Right atrium auricular region (tissue), 2 donors: ENCODE measurements at regions not wholly inside any gene's neighbourhood (a gene's known extent, or its start where the extent isn't known, plus 50 kb on each side); places are given as distances from the start of the nearest gene placed in this dataset.

Experiments used
- DNase-seq: peaks from one replicate; pipeline ENCODE4 v3.0.0-alpha.2; 2019; ENCODE audit warnings: low spot score
- H3K27ac ChIP-seq, 2 donors: fragments of 200-600 bp; sonication (generic); 1 replicate in 1 of 2; 2 replicates in 1 of 2; pipeline ENCODE4 v1.5.1; 2016 to 2019
- H3K27me3 ChIP-seq, 2 donors: fragments of 200-600 bp; sonication (generic); one replicate each; pipeline versions ENCODE4 v1.5.1 to v1.6.0; 2017 to 2019
- H3K36me3 ChIP-seq: fragments of 200-600 bp; sonication (generic); one replicate; pipeline ENCODE4 v1.5.1; 2016
- H3K4me1 ChIP-seq, 2 donors: fragments of 200-600 bp; sonication (generic); one replicate each; pipeline versions ENCODE4 v1.5.1 to v1.6.0; 2017 to 2019
- H3K4me3 ChIP-seq, 2 donors: fragments of 200-600 bp; sonication (generic); 1 replicate in 1 of 2; 2 replicates in 1 of 2; pipeline ENCODE4 v1.5.1; 2017 to 2019; ENCODE audit warnings: mild to moderate bottlenecking in 1 of 2, moderate library complexity in 1 of 2
- H3K9me3 ChIP-seq, 2 donors: fragments of 200-600 bp; sonication (generic); one replicate each; pipeline ENCODE4 v1.5.1; 2019
- CTCF ChIP-seq, 2 donors: fragments of 200-600 bp; sonication (generic); IDR thresholded peaks; one replicate each; pipeline ENCODE4 v1.5.1; 2019; ENCODE audit warnings: antibody characterized with exemption in 2 of 2

- Histone ChIP-seq H3K27me3 (no peaks in the 10 kb centered on the region), H3K4me3 (no peak overlapping the region), H3K27ac (no peak overlapping the region), H3K36me3 (no peaks in the 10 kb centered on the region), H3K9me3 (no peaks in the 10 kb centered on the region), H3K4me1 (no peaks in the 10 kb centered on the region)
- no peak for DNase-seq
- TF ChIP-seq CTCF (IDR thresholded peaks at IDR 0.05) = no peak
Measured at GRCh38 chr5:74013222-74013621, 387.2 kb downstream of the ARHGEF28 start.

GRCh38 chr5:74009502-74009901 lies 383.5 kb downstream of the ARHGEF28 start:
- Histone ChIP-seq H3K27me3 (no peaks in the 10 kb centered on the region), H3K36me3 (no peaks in the 10 kb centered on the region), H3K27ac (no peak overlapping the region), H3K4me3 (no peak overlapping the region), H3K4me1 (no peaks in the 10 kb centered on the region), H3K9me3 (no peaks in the 10 kb centered on the region)
- TF ChIP-seq CTCF (IDR thresholded peaks at IDR 0.05) = no peak
- DNase-seq = no peak

- no peak for DNase-seq
Measured at GRCh38 chr5:74007193-74007592, 381.2 kb downstream of the ARHGEF28 start.

GRCh38 chr5:73999297-73999696 lies 373.3 kb downstream of the ARHGEF28 start:
- Histone ChIP-seq H3K4me1 (no peaks in the 10 kb centered on the region), H3K27ac (no peak overlapping the region), H3K4me3 (no peak overlapping the region), H3K9me3 (no peaks in the 10 kb centered on the region), H3K36me3 (no peaks in the 10 kb centered on the region), H3K27me3 (no peaks in the 10 kb centered on the region)
- no peak for DNase-seq
- TF ChIP-seq CTCF (IDR thresholded peaks at IDR 0.05) = no peak

More at GRCh38 chr5:74007193-74007592, 381.2 kb downstream of the ARHGEF28 start:
- TF ChIP-seq CTCF (IDR thresholded peaks at IDR 0.05) = no peak
- no peak overlapping the region for H3K27ac ChIP-seq
- no peaks in the 10 kb centered on the region for H3K36me3 ChIP-seq
- no peaks in the 10 kb centered on the region for H3K27me3 ChIP-seq
- H3K4me3 ChIP-seq = no peak overlapping the region
- H3K9me3 ChIP-seq = no peaks in the 10 kb centered on the region
- H3K4me1 ChIP-seq = no peaks in the 10 kb centered on the region

GRCh38 chr5:73998489-73998888 lies 372.5 kb downstream of the ARHGEF28 start:
- H3K27ac ChIP-seq = no peak overlapping the region
- no peak for DNase-seq
- no peaks in the 10 kb centered on the region for H3K4me1 ChIP-seq

More at GRCh38 chr5:73998489-73998888, 372.5 kb downstream of the ARHGEF28 start:
- H3K9me3 ChIP-seq = no peaks in the 10 kb centered on the region
- no peak overlapping the region for H3K4me3 ChIP-seq
- H3K36me3 ChIP-seq = no peaks in the 10 kb centered on the region
- no peak for TF ChIP-seq CTCF (IDR thresholded peaks at IDR 0.05)
- H3K27me3 ChIP-seq = no peaks in the 10 kb centered on the region
